ENCODE measurements at regions not wholly inside any gene's neighbourhood (a gene's known extent, or its start where the extent isn't known, plus 50 kb on each side); places are given as distances from the start of the nearest gene placed in this dataset.
"Not testable (repeated sequence)": the region's sequence is repeated elsewhere in the genome, so short reads cannot be mapped to it uniquely, and the experiment has no call there.

- no peak for DNase-seq
These were observed 64.7 kb upstream of the MAP9 start for GRCh38 chr4:155441475-155441874.

GRCh38 chr4:155439760-155440159, 63.0 kb upstream of the MAP9 start:
- DNase-seq, result not testable (repeated sequence)

- no peak for DNase-seq
These were observed 58.1 kb upstream of the MAP9 start for GRCh38 chr4:155434904-155435303.

GRCh38 chr4:155434366-155434765, 57.6 kb upstream of the MAP9 start:
- no peak for DNase-seq

GRCh38 chr4:155433636-155434360, 57.0 kb upstream of the MAP9 start:
- no peak for DNase-seq

GRCh38 chr4:155430895-155431795, 54.4 kb upstream of the MAP9 start:
- DNase-seq, result no peak

- no peak for DNase-seq
These were observed 51.4 kb upstream of the MAP9 start for GRCh38 chr4:155428128-155428527.

- no peak for DNase-seq
These were observed 50.2 kb upstream of the MAP9 start for GRCh38 chr4:155426953-155427352.
